ENCODE measurements at regions not wholly inside any gene's neighbourhood (a gene's known extent, or its start where the extent isn't known, plus 50 kb on each side); places are given as distances from the start of the nearest gene placed in this dataset.

GRCh38 chr5:174850565-174851169 lies 126.3 kb downstream of the MSX2 start:
- H3K4me1 ChIP-seq (ENCODE audit: control insufficient read depth in 2 of 2, insufficient read depth in 2 of 2, low read length in 2 of 2) = no peaks in the 10 kb centered on the region
- H3K4me3 ChIP-seq (ENCODE audit: low read length in 2 of 2) = no peak overlapping the region
- WGBS = 75% methylated on average over 4 of the region's 4 CpGs
- no peak overlapping the region for H3K27ac ChIP-seq (ENCODE audit: low read depth in 1 of 2, low read length in 1 of 2)
- no peaks in the 10 kb centered on the region for H3K9me3 ChIP-seq (ENCODE audit: control insufficient read depth in 2 of 2, insufficient read depth in 1 of 2, low read length in 1 of 2)
- H3K27me3 ChIP-seq (ENCODE audit: control insufficient read depth in 2 of 2, insufficient read depth in 1 of 2, low read length in 1 of 2) = no peaks in the 10 kb centered on the region
- H3K36me3 ChIP-seq (ENCODE audit: control insufficient read depth in 2 of 2, insufficient read depth in 2 of 2, low read length in 1 of 2) = no peaks in the 10 kb centered on the region
- no peak for DNase-seq (ENCODE audit: low read depth in 6 of 9, low spot score in 9 of 9)

GRCh38 chr5:174849426-174849825 lies 125.0 kb downstream of the MSX2 start:
- no peak overlapping the region for H3K4me3 ChIP-seq (ENCODE audit: low read length in 2 of 2)
- 85% methylated on average over 7 of the region's 7 CpGs for WGBS

GRCh38 chr5:174844971-174845370 lies 120.6 kb downstream of the MSX2 start:
- H3K27ac ChIP-seq (ENCODE audit: low read depth in 1 of 2, low read length in 1 of 2) = no peak overlapping the region
- no peaks in the 10 kb centered on the region for H3K4me1 ChIP-seq (ENCODE audit: control insufficient read depth in 2 of 2, insufficient read depth in 2 of 2, low read length in 2 of 2)
- no peak for DNase-seq (ENCODE audit: low read depth in 6 of 9, low spot score in 9 of 9)
- H3K36me3 ChIP-seq (ENCODE audit: control insufficient read depth in 2 of 2, insufficient read depth in 2 of 2, low read length in 1 of 2) = no peaks in the 10 kb centered on the region
- H3K4me3 ChIP-seq (ENCODE audit: low read length in 2 of 2) = no peak overlapping the region
- H3K27me3 ChIP-seq (ENCODE audit: control insufficient read depth in 2 of 2, insufficient read depth in 1 of 2, low read length in 1 of 2) = no peaks in the 10 kb centered on the region
- WGBS = 94% methylated on average over 3 of the region's 3 CpGs
- no peaks in the 10 kb centered on the region for H3K9me3 ChIP-seq (ENCODE audit: control insufficient read depth in 2 of 2, insufficient read depth in 1 of 2, low read length in 1 of 2)

More at GRCh38 chr5:174849426-174849825, 125.0 kb downstream of the MSX2 start:
- H3K27ac ChIP-seq (ENCODE audit: low read depth in 1 of 2, low read length in 1 of 2) = no peak overlapping the region
- H3K9me3 ChIP-seq (ENCODE audit: control insufficient read depth in 2 of 2, insufficient read depth in 1 of 2, low read length in 1 of 2) = no peaks in the 10 kb centered on the region
- H3K27me3 ChIP-seq (ENCODE audit: control insufficient read depth in 2 of 2, insufficient read depth in 1 of 2, low read length in 1 of 2) = no peaks in the 10 kb centered on the region
- no peak for DNase-seq (ENCODE audit: low read depth in 6 of 9, low spot score in 9 of 9)
- no peaks in the 10 kb centered on the region for H3K36me3 ChIP-seq (ENCODE audit: control insufficient read depth in 2 of 2, insufficient read depth in 2 of 2, low read length in 1 of 2)
- no peaks in the 10 kb centered on the region for H3K4me1 ChIP-seq (ENCODE audit: control insufficient read depth in 2 of 2, insufficient read depth in 2 of 2, low read length in 2 of 2)

GRCh38 chr5:174843263-174844250 lies 119.2 kb downstream of the MSX2 start:
- Histone ChIP-seq H3K27ac (ENCODE audit: low read depth in 1 of 2, low read length in 1 of 2) (no peak overlapping the region), H3K9me3 (ENCODE audit: control insufficient read depth in 2 of 2, insufficient read depth in 1 of 2, low read length in 1 of 2) (no peaks in the 10 kb centered on the region), H3K4me3 (ENCODE audit: low read length in 2 of 2) (no peak overlapping the region), H3K4me1 (ENCODE audit: control insufficient read depth in 2 of 2, insufficient read depth in 2 of 2, low read length in 2 of 2) (no peaks in the 10 kb centered on the region), H3K27me3 (ENCODE audit: control insufficient read depth in 2 of 2, insufficient read depth in 1 of 2, low read length in 1 of 2) (no peaks in the 10 kb centered on the region), H3K36me3 (ENCODE audit: control insufficient read depth in 2 of 2, insufficient read depth in 2 of 2, low read length in 1 of 2) (no peaks in the 10 kb centered on the region)
- 80% methylated on average over 9 of the region's 9 CpGs for WGBS
- DNase-seq (ENCODE audit: low read depth in 6 of 9, low spot score in 9 of 9) = no peak

GRCh38 chr5:174840435-174840834 lies 116.1 kb downstream of the MSX2 start:
- H3K27ac ChIP-seq (ENCODE audit: low read depth in 1 of 2, low read length in 1 of 2) = no peak overlapping the region
- H3K27me3 ChIP-seq (ENCODE audit: control insufficient read depth in 2 of 2, insufficient read depth in 1 of 2, low read length in 1 of 2) = no peaks in the 10 kb centered on the region
- no peaks in the 10 kb centered on the region for H3K4me1 ChIP-seq (ENCODE audit: control insufficient read depth in 2 of 2, insufficient read depth in 2 of 2, low read length in 2 of 2)
- no peak for DNase-seq (ENCODE audit: low read depth in 6 of 9, low spot score in 9 of 9)
- H3K9me3 ChIP-seq (ENCODE audit: control insufficient read depth in 2 of 2, insufficient read depth in 1 of 2, low read length in 1 of 2) = no peaks in the 10 kb centered on the region
- 88% methylated on average over 5 of the region's 5 CpGs for WGBS
- H3K4me3 ChIP-seq (ENCODE audit: low read length in 2 of 2) = no peak overlapping the region
- H3K36me3 ChIP-seq (ENCODE audit: control insufficient read depth in 2 of 2, insufficient read depth in 2 of 2, low read length in 1 of 2) = no peaks in the 10 kb centered on the region

- 94% methylated on average over 1 of the region's 1 CpG for WGBS
- H3K4me1 ChIP-seq (ENCODE audit: control insufficient read depth in 2 of 2, insufficient read depth in 2 of 2, low read length in 2 of 2) = no peaks in the 10 kb centered on the region
Observed at GRCh38 chr5:174839196-174839595, 114.8 kb downstream of the MSX2 start.

GRCh38 chr5:174837919-174838902 lies 113.8 kb downstream of the MSX2 start:
- WGBS = 35% methylated on average over 8 of the region's 8 CpGs
- Histone ChIP-seq H3K4me1 (ENCODE audit: control insufficient read depth in 2 of 2, insufficient read depth in 2 of 2, low read length in 2 of 2) (no peaks in the 10 kb centered on the region), H3K4me3 (ENCODE audit: low read length in 2 of 2) (no peak overlapping the region), H3K27me3 (ENCODE audit: control insufficient read depth in 2 of 2, insufficient read depth in 1 of 2, low read length in 1 of 2) (no peaks in the 10 kb centered on the region), H3K36me3 (ENCODE audit: control insufficient read depth in 2 of 2, insufficient read depth in 2 of 2, low read length in 1 of 2) (no peaks in the 10 kb centered on the region), H3K27ac (ENCODE audit: low read depth in 1 of 2, low read length in 1 of 2) (no peak overlapping the region), H3K9me3 (ENCODE audit: control insufficient read depth in 2 of 2, insufficient read depth in 1 of 2, low read length in 1 of 2) (no peaks in the 10 kb centered on the region)
- no peak for DNase-seq (ENCODE audit: low read depth in 6 of 9, low spot score in 9 of 9)

More at GRCh38 chr5:174839196-174839595, 114.8 kb downstream of the MSX2 start:
- no peak for DNase-seq (ENCODE audit: low read depth in 6 of 9, low spot score in 9 of 9)
- Histone ChIP-seq H3K4me3 (ENCODE audit: low read length in 2 of 2) (no peak overlapping the region), H3K36me3 (ENCODE audit: control insufficient read depth in 2 of 2, insufficient read depth in 2 of 2, low read length in 1 of 2) (no peaks in the 10 kb centered on the region), H3K27ac (ENCODE audit: low read depth in 1 of 2, low read length in 1 of 2) (no peak overlapping the region), H3K27me3 (ENCODE audit: control insufficient read depth in 2 of 2, insufficient read depth in 1 of 2, low read length in 1 of 2) (no peaks in the 10 kb centered on the region), H3K9me3 (ENCODE audit: control insufficient read depth in 2 of 2, insufficient read depth in 1 of 2, low read length in 1 of 2) (no peaks in the 10 kb centered on the region)

GRCh38 chr5:174834081-174834480 lies 109.7 kb downstream of the MSX2 start:
- H3K27me3 ChIP-seq (ENCODE audit: control insufficient read depth in 2 of 2, insufficient read depth in 1 of 2, low read length in 1 of 2) = no peaks in the 10 kb centered on the region
- no peaks in the 10 kb centered on the region for H3K36me3 ChIP-seq (ENCODE audit: control insufficient read depth in 2 of 2, insufficient read depth in 2 of 2, low read length in 1 of 2)
- no peaks in the 10 kb centered on the region for H3K9me3 ChIP-seq (ENCODE audit: control insufficient read depth in 2 of 2, insufficient read depth in 1 of 2, low read length in 1 of 2)
- WGBS = 84% methylated on average over 5 of the region's 5 CpGs
- H3K27ac ChIP-seq (ENCODE audit: low read depth in 1 of 2, low read length in 1 of 2) = no peak overlapping the region
- no peak for DNase-seq (ENCODE audit: low read depth in 6 of 9, low spot score in 9 of 9)
- no peaks in the 10 kb centered on the region for H3K4me1 ChIP-seq (ENCODE audit: control insufficient read depth in 2 of 2, insufficient read depth in 2 of 2, low read length in 2 of 2)
- H3K4me3 ChIP-seq (ENCODE audit: low read length in 2 of 2) = no peak overlapping the region
